IgD-negative memory B cell (primary cell): ENCODE measurements at regions not wholly inside any gene's neighbourhood (a gene's known extent, or its start where the extent isn't known, plus 50 kb on each side); places are given as distances from the start of the nearest gene placed in this dataset.
"Not testable (repeated sequence)": the region's sequence is repeated elsewhere in the genome, so short reads cannot be mapped to it uniquely, and the experiment has no call there.

Source experiments
- H3K27ac Mint-ChIP-seq, 3 donors: one replicate each; pipeline ENCODE4 v1.8.0; 2020 to 2022; ENCODE audit warnings: mild to moderate bottlenecking in 3 of 3, mixed read lengths in 3 of 3, moderate library complexity in 1 of 3
- H3K27me3 Mint-ChIP-seq: one replicate; pipeline ENCODE4 v1.8.0; 2021; ENCODE audit warnings: mixed read lengths
- H3K36me3 Mint-ChIP-seq: one replicate; pipeline ENCODE4 v1.8.0; 2020; ENCODE audit warnings: mild to moderate bottlenecking, mixed read lengths
- H3K4me1 Mint-ChIP-seq, 3 donors: one replicate each; pipeline ENCODE4 v1.8.0; 2020 to 2022; ENCODE audit warnings: mixed read lengths in 3 of 3, mild to moderate bottlenecking in 1 of 3
- H3K4me3 Mint-ChIP-seq, 4 donors: one replicate each; pipeline ENCODE4 v1.8.0; 2020 to 2022; ENCODE audit warnings: mild to moderate bottlenecking in 4 of 4, mixed read lengths in 4 of 4, moderate library complexity in 3 of 4
- H3K9me3 Mint-ChIP-seq, 3 donors: one replicate each; pipeline ENCODE4 v1.8.0; 2020 to 2021; ENCODE audit warnings: mixed read lengths in 3 of 3, mild to moderate bottlenecking in 1 of 3

- Mint-ChIP-seq H3K4me3 (no peak overlapping the region), H3K27me3 (peaks cover 5% of the 10 kb centered on the region), H3K4me1 (no peaks in the 10 kb centered on the region), H3K36me3 (peaks cover under 1% of the 10 kb centered on the region), H3K27ac (no peak overlapping the region), H3K9me3 (peaks cover 0 to 7% (median 6%) of the 10 kb centered on the region in 3 donors)
Observed at GRCh38 chr1:5776035-5776550, 216.1 kb downstream of the NPHP4 start.

- Mint-ChIP-seq H3K27me3 (peaks cover 9% of the 10 kb centered on the region), H3K36me3 (no peaks in the 10 kb centered on the region), H3K4me1 (no peaks in the 10 kb centered on the region), H3K9me3 (peaks cover 0 to 7% (median under 1%) of the 10 kb centered on the region in 3 donors), H3K27ac (no peak overlapping the region), H3K4me3 (no peak overlapping the region)
Observed at GRCh38 chr1:5774019-5774418, 218.2 kb downstream of the NPHP4 start.

GRCh38 chr1:5771788-5772187 lies 220.4 kb downstream of the NPHP4 start:
- Mint-ChIP-seq H3K36me3 (no peaks in the 10 kb centered on the region), H3K9me3 (no peaks in the 10 kb centered on the region), H3K27me3 (peaks cover 10% of the 10 kb centered on the region), H3K4me3 (no peak overlapping the region), H3K27ac (no peak overlapping the region), H3K4me1 (no peaks in the 10 kb centered on the region)

- H3K4me1 Mint-ChIP-seq = no peaks in the 10 kb centered on the region
- H3K27me3 Mint-ChIP-seq = peaks cover 11% of the 10 kb centered on the region
- H3K27ac Mint-ChIP-seq = no peak overlapping the region
- H3K9me3 Mint-ChIP-seq = no peaks in the 10 kb centered on the region
- H3K36me3 Mint-ChIP-seq = no peaks in the 10 kb centered on the region
- peak overlapping the region in 1 of 4 donors; percentile 28 for H3K4me3 Mint-ChIP-seq
Observed at GRCh38 chr1:5770981-5771765, 221.1 kb downstream of the NPHP4 start.

GRCh38 chr1:5769760-5770159 lies 222.5 kb downstream of the NPHP4 start:
- no peak overlapping the region for H3K4me3 Mint-ChIP-seq
- peaks cover 11% of the 10 kb centered on the region for H3K27me3 Mint-ChIP-seq
- H3K27ac Mint-ChIP-seq = no peak overlapping the region
- H3K36me3 Mint-ChIP-seq = no peaks in the 10 kb centered on the region
- no peaks in the 10 kb centered on the region for H3K4me1 Mint-ChIP-seq
- peaks cover 0 to under 1% (median 0%) of the 10 kb centered on the region in 3 donors for H3K9me3 Mint-ChIP-seq

GRCh38 chr1:5769146-5769545 lies 223.1 kb downstream of the NPHP4 start:
- peaks cover 1 to 7% (median 3%) of the 10 kb centered on the region in 3 donors for H3K9me3 Mint-ChIP-seq
- no peaks in the 10 kb centered on the region for H3K4me1 Mint-ChIP-seq
- H3K4me3 Mint-ChIP-seq = no peak overlapping the region
- H3K36me3 Mint-ChIP-seq = no peaks in the 10 kb centered on the region
- H3K27ac Mint-ChIP-seq = no peak overlapping the region
- H3K27me3 Mint-ChIP-seq = peaks cover 14% of the 10 kb centered on the region

- H3K27me3 Mint-ChIP-seq = peaks cover 14% of the 10 kb centered on the region
- H3K36me3 Mint-ChIP-seq = no peaks in the 10 kb centered on the region
- no peak overlapping the region for H3K4me3 Mint-ChIP-seq
- H3K9me3 Mint-ChIP-seq = peaks cover 4 to 15% (median 5%) of the 10 kb centered on the region in 3 donors
- no peak overlapping the region for H3K27ac Mint-ChIP-seq
- no peaks in the 10 kb centered on the region for H3K4me1 Mint-ChIP-seq
Observed at GRCh38 chr1:5768014-5768413, 224.2 kb downstream of the NPHP4 start.

GRCh38 chr1:5766996-5767395 lies 225.2 kb downstream of the NPHP4 start:
- H3K4me1 Mint-ChIP-seq, H3K4me3 Mint-ChIP-seq, H3K36me3 Mint-ChIP-seq, H3K27ac Mint-ChIP-seq: not testable (repeated sequence)
- H3K9me3 Mint-ChIP-seq = peaks cover 4 to 19% (median 9%) of the 10 kb centered on the region in 3 donors
- peaks cover 14% of the 10 kb centered on the region for H3K27me3 Mint-ChIP-seq

- Mint-ChIP-seq H3K27ac (no peak overlapping the region), H3K9me3 (peaks cover 4 to 23% (median 9%) of the 10 kb centered on the region in 3 donors), H3K36me3 (no peaks in the 10 kb centered on the region), H3K27me3 (peaks cover 13% of the 10 kb centered on the region), H3K4me3 (no peak overlapping the region), H3K4me1 (no peaks in the 10 kb centered on the region)
Observed at GRCh38 chr1:5765997-5766913, 226.0 kb downstream of the NPHP4 start.

- no peak overlapping the region for H3K27ac Mint-ChIP-seq
- H3K9me3 Mint-ChIP-seq = peaks cover 9 to 29% (median 11%) of the 10 kb centered on the region in 3 donors
- no peaks in the 10 kb centered on the region for H3K36me3 Mint-ChIP-seq
- H3K27me3 Mint-ChIP-seq = peaks cover 7% of the 10 kb centered on the region
- H3K4me1 Mint-ChIP-seq = no peaks in the 10 kb centered on the region
- no peak overlapping the region for H3K4me3 Mint-ChIP-seq
Observed at GRCh38 chr1:5765483-5765882, 226.7 kb downstream of the NPHP4 start.

- H3K4me3 Mint-ChIP-seq = no peak overlapping the region
- H3K27ac Mint-ChIP-seq = no peak overlapping the region
- no peaks in the 10 kb centered on the region for H3K4me1 Mint-ChIP-seq
- peaks cover 10 to 30% (median 13%) of the 10 kb centered on the region in 3 donors for H3K9me3 Mint-ChIP-seq
- H3K27me3 Mint-ChIP-seq = peaks cover 7% of the 10 kb centered on the region
- no peaks in the 10 kb centered on the region for H3K36me3 Mint-ChIP-seq
Observed at GRCh38 chr1:5764959-5765358, 227.3 kb downstream of the NPHP4 start.

GRCh38 chr1:5764464-5764863 lies 227.8 kb downstream of the NPHP4 start:
- no peak overlapping the region for H3K27ac Mint-ChIP-seq
- no peak overlapping the region for H3K4me3 Mint-ChIP-seq
- peaks cover 10 to 30% (median 15%) of the 10 kb centered on the region in 3 donors for H3K9me3 Mint-ChIP-seq
- H3K36me3 Mint-ChIP-seq = no peaks in the 10 kb centered on the region
- H3K27me3 Mint-ChIP-seq = peaks cover 7% of the 10 kb centered on the region
- H3K4me1 Mint-ChIP-seq = no peaks in the 10 kb centered on the region

GRCh38 chr1:5763696-5764370 lies 228.4 kb downstream of the NPHP4 start:
- Mint-ChIP-seq H3K27ac (no peak overlapping the region), H3K9me3 (peaks cover 10 to 30% (median 15%) of the 10 kb centered on the region in 3 donors), H3K4me3 (no peak overlapping the region), H3K27me3 (peaks cover 7% of the 10 kb centered on the region), H3K4me1 (no peaks in the 10 kb centered on the region), H3K36me3 (no peaks in the 10 kb centered on the region)

- Mint-ChIP-seq H3K27ac (no peak overlapping the region), H3K4me3 (no peak overlapping the region), H3K9me3 (peaks cover 8 to 23% (median 12%) of the 10 kb centered on the region in 3 donors), H3K4me1 (no peaks in the 10 kb centered on the region), H3K27me3 (no peaks in the 10 kb centered on the region), H3K36me3 (no peaks in the 10 kb centered on the region)
Observed at GRCh38 chr1:5758859-5759578, 233.2 kb downstream of the NPHP4 start.
